Stimulated activated CD8-positive, alpha-beta memory T cell treated with anti-CD3 and anti-CD28 coated beads, Interleukin-4, amount 100 ng/mL, for 48 hours (primary cell): ENCODE measurements at regions not wholly inside any gene's neighbourhood (a gene's known extent, or its start where the extent isn't known, plus 50 kb on each side); places are given as distances from the start of the nearest gene placed in this dataset.

ENCODE experiments used
- DNase-seq: peaks from one replicate; pipeline ENCODE4 v3.0.0-alpha.2; 2020

GRCh38 chr4:177117256-177117655, 192.4 kb upstream of the NEIL3 start:
- no peak for DNase-seq

GRCh38 chr4:177118596-177118995, 191.1 kb upstream of the NEIL3 start:
- no peak for DNase-seq

GRCh38 chr4:177119021-177119471, 190.6 kb upstream of the NEIL3 start:
- DNase-seq = no peak

DNA sequence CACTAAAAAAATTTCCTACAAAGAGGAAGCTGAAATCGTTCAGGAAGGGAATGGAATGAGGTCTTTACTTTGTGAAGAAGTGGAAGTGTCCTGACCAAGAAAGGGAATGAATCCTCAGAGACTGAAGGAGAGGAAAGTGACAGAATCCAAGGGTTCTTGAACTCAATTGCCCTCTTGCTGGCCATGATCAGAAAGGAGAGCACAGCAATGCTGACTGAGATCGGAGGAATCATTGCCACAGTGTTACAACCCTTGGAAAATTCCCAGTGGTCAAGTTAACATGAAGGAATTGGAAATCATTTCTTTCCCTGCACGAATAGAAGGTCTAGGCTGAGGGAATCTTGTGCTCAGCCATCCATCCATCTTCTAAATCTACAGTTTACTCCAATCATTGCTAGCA, 190.0 kb upstream of the NEIL3 start:
- no peak for DNase-seq

DNA sequence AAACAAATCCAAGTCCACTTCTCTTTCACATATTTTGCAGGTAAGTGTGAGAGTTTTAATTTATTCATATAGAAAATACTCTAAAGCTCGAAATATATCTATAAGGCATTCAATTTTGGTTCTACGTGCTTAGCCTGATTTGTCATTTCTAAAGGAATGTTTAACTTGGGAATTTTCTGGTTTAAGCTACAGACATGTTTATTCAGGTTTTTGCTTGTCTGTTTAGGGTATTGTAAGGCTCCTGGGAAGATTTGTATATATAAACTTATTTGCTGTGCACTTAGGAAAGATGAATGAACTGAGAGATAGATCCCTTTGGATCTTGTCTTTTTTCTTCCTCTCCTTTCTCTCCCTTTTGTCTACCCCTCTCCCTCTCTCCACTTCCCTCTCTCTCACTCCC, 185.9 kb upstream of the NEIL3 start:
- DNase-seq = no peak

DNA sequence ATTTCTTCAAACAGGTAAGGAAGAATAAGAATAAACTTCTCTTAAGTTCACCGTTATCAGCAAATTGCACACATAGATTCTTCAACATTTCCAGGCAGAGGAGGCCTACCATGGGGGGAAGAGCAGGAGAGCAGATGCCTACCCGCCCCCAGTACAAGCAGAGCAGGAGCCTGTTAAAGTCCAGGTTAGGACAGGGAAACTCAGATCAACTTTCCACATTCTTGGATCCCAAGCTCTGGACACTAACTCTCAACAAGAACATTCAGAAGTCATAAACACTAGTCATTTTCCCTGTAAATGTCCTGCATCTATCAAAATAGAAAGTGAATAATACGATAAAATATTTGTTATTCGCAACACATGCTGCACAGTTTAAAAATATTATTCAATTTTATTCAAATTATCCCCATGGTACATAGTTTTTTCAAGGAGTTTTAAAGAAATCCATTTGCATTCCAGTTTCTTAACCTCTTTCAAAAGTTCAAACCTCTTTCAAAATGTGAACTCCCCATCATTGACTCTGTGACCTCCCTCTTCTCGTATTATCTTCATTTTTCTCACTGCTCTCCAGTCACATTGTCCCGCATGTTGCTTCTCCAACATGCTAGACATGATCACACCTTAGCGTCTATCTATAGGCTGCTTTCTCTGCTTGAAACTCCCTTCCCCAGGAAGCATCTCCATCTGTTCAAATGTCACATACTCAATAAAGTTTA, 185.2 kb upstream of the NEIL3 start:
- DNase-seq = no peak

DNA sequence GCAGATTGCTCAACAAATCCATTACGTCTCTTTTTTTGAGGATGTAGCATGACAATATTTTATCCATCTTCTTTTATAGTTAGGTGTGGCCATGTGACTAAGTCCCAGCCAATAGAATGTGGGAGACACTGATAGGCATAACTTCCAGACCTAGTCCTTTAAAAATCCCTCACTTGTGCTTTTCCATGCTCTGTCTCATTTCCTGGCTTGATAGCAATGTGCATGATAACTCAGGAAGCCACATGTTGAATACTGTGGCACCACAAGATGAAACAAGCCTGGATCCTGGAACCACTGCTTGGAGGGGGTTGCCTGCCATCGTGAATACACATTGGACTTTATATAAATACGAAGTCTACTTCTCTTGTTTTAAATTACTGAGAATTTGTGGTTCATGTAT, 184.0 kb upstream of the NEIL3 start:
- DNase-seq = no peak

GRCh38 chr4:177127658-177128057, 182.0 kb upstream of the NEIL3 start:
- no peak for DNase-seq

- no peak for DNase-seq
Measured at GRCh38 chr4:177128306-177128705, 181.4 kb upstream of the NEIL3 start.

- no peak for DNase-seq
Measured at GRCh38 chr4:177131736-177132135, 177.9 kb upstream of the NEIL3 start.

GRCh38 chr4:177147668-177148067, 162.0 kb upstream of the NEIL3 start:
- DNase-seq = no peak

GRCh38 chr4:177155454-177155853, 154.2 kb upstream of the NEIL3 start:
- DNase-seq = no peak

DNA sequence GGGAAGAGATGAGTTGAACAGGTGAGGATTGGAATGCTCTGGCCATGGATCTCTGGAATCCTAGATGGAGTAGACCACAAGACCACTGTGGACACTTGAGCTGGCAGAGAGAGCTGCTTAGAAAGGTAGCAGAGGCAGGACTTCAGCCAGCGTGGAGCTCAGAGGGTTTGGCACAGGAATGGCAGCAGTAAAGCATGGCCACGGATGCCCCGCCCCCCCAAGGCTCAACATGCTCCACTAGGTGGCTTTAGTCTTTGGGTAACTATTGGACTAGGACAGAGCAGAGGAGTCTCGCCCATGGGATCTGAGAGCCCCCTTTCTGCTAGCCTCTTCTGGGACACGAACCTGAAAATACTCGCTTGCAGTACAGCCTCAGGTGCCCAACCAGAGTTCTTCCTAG, 150.1 kb upstream of the NEIL3 start:
- DNase-seq = no peak

- DNase-seq = no peak
Measured at GRCh38 chr4:177161781-177162180, 147.9 kb upstream of the NEIL3 start.

GRCh38 chr4:177163532-177163931, 146.1 kb upstream of the NEIL3 start:
- DNase-seq = no peak

DNA sequence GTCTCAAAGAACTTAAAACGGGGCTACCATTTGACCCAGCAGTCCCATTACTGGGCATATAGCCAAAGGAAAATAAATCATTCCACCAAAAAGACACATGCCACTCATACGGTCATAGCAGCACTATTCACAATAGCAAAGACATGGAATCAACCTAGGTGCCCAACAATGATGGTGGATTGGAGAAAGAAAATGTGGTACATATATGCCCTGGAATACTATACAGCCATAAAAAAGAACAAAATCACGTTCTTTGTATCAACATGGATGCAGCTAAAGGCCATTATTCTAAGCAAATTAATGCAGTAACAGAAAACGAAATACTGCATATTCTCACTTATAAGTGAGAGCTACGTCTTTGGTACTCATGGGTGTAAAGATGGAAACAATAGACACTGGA, 138.1 kb upstream of the NEIL3 start:
- no peak for DNase-seq

- no peak for DNase-seq
Measured at GRCh38 chr4:177175473-177175872, 134.2 kb upstream of the NEIL3 start.

- DNase-seq = no peak
Measured at GRCh38 chr4:177177541-177178081, 132.1 kb upstream of the NEIL3 start.

- no peak for DNase-seq
Measured at GRCh38 chr4:177178246-177178645, 131.4 kb upstream of the NEIL3 start.

DNA sequence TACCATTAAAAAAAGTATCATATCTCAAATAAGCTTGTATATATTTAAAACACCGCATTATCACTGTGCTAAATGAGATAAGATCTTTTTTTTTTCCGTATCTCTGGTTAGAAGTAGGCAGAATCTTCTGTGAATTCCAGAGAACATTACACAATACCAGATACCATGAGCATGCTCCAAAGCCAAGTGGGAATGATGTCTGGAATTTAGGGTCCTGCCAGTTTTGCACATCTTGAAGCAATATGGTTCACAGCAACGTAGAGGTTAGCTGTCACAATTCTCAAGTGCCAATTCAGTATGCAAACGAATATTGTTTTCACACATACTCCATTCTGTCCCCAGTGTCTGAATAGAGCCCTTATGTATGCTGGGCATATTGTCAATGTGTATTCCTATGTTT, 127.5 kb upstream of the NEIL3 start:
- no peak for DNase-seq

DNA sequence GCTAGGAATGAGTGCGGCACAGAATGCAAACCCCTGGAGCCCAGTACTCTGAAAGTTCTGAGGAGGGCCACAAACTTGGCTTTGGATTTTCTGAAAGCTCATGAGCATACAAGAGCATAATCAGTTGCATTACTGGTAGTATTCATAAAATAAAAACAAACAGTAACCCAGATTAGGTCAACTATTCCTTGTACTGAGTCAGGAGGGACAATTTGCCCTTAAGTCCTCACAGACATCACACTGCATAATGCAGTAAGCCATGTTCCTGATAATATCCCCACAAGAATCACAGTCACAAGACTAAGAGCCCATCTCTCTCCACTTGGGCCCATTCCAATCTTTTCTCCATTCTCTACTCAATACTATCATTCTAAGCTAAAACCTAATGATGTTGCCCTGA, 126.9 kb upstream of the NEIL3 start:
- DNase-seq = no peak

DNA sequence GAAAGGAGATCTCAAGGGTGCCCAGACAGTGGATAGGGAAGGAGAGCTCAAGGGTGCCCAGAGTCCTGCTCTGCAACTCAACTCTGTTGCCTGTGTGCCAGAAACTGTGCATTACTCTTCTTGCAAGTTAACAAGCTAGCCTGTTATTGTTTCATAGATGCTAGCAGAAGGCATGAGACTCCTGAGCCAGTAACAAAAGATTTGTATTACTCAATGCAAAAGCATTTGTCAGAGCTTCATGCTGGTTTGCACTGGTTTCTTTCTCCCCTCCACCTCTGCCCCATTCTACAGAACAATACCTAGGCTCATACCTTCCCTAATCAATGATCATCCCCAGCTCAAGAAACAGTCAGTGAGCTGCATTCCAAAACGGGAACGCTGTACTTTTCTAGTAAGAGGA, 124.5 kb upstream of the NEIL3 start:
- no peak for DNase-seq

GRCh38 chr4:177185579-177185978, 124.1 kb upstream of the NEIL3 start:
- no peak for DNase-seq

- DNase-seq = no peak
Measured at GRCh38 chr4:177187371-177187770, 122.3 kb upstream of the NEIL3 start.

GRCh38 chr4:177190995-177191580, 118.6 kb upstream of the NEIL3 start:
- no peak for DNase-seq
